NCI-H146 (cell line): ENCODE measurements at regions not wholly inside any gene's neighbourhood (a gene's known extent, or its start where the extent isn't known, plus 50 kb on each side); places are given as distances from the start of the nearest gene placed in this dataset.

Source experiments
- DNase-seq: peaks from one replicate; lab custom pipeline; 2025; lab: John Stamatoyannopoulos, UW

DNA sequence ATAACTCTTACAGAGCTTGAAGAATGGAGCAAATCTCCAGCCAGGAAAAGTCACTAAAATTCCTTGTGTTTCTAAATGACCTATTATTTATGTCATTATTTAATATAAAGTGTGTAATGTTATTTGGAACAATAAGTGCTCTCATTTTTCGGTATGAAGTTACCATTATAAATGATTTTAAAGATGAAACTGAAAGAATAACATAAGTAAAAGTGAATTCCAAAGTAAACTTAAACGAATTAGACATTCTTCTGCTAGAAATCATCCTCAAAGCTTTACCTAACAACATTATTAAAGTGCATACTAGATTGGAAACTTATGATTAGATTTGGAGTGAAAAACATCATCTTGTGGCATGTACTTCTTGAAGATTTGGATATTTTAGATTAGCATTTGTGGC lies 897.2 kb upstream of the CDH2 start:
- no peak for DNase-seq

DNA sequence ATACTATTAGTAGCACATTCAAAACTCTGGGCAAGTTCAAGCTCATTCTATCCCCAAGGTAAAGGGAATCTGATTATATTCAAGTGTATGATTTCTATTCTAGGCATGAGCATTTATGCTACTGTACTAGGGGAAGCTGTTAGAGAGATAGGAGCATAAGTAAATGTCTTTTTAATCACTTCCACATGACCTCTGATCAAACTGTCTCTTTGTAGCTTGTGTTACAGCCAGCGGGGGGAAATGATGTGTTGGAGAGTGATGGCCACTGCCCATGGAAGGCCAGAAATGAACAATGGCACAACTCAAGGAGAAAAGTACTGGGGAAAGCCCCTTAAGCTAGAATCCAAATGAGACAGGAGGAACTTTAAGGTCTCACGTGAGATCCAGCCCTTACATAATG lies 894.9 kb upstream of the CDH2 start:
- DNase-seq: no peak

DNA sequence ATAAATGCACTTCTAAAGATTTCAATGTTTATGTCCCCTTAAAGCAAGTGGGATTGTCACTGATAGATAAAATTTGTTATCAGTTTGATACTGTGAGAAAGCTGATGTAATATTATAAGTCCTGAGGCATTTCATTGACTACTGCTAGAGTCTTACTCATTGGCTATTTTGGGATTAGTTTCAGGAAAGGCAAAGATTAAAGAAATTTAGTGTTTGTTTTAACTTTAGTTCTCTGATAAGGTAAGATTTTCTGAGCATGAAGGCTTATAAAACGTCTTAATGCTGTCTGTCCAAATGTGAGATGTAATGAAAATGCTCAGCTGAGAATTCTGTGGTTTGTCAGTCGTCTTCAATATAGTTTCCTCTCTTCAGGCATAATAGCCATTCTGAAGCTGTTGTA lies 886.4 kb upstream of the CDH2 start:
- no peak for DNase-seq

GRCh38 chr18:29062921-29063320 lies 886.0 kb upstream of the CDH2 start:
- no peak for DNase-seq

- no peak for DNase-seq
Measured at GRCh38 chr18:29060349-29060748, 883.4 kb upstream of the CDH2 start.

GRCh38 chr18:29057703-29058102 lies 880.8 kb upstream of the CDH2 start:
- DNase-seq: no peak

DNA sequence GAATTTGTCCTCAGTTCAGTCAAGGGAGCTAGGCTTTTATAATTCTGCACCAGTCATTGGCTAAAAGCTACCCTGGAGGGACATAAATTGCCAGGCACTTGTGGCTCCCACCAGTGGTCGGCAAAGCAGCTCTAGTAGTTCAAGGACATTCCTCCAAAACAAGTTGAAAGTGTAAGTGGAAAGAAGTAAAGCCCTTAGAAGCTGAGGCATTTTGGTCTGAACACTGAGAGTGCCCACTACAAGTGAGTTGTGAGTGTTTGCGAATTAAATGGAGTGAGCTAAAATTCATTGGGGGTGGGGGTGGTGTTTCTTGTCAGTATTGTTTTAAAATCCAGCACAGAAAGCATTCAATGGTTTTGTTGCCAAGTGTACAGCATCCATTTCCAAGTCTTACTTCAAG lies 879.9 kb upstream of the CDH2 start:
- DNase-seq: no peak

DNA sequence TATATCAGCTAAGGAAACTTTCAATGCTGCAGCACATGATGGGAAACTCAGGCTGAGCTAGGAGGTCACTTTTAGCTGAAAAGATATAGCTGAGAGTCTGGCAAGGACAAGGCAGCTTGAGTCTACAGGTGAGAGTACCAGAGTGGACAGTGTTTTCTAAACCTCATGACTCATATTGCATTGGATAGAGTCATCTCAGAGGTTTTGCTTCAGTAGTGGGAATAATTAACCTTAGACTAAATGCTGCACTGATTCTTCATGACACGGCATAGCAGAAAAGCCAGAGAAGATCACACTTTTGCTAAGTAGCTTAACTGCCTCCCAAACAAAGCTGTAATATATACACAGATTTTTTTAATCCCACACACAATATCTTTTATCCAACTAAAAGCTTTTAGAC lies 865.0 kb upstream of the CDH2 start:
- no peak for DNase-seq

DNA sequence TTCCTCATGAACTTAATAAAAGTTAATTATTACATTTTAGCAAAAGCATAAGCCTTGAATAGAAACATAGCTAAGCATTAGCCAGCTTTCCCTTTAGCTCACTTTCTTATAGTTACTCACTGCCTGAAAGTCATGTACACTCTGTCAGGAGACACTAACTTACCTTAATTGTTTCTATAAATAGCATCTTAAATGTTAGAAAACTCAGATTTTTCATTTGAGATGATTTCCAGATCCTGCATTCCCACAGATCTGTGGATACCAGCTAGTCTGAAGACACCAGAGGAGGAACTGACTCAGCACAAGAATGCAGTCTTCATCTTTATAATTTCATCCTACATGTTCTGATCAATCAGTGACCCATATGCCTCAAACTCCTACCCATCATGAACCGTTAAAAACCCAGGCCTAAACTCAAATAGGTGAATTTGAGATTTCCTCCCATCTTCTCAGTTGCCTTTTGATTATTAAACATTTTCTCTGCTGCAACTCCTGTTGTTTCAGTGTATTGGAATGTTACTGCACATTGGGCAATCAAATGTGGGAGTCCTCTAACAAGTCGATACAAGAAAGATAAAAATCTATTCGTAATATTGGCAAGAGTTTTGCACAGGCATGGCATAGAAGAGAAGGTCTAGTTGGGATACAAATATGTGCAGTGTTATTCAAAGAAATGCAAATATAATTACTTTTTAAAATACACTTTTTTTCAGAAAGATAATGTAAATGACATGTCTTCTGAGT lies 857.4 kb upstream of the CDH2 start:
- DNase-seq: no peak

- no peak for DNase-seq
Measured at GRCh38 chr18:29028560-29028959, 851.6 kb upstream of the CDH2 start.

GRCh38 chr18:29018976-29019375 lies 842.0 kb upstream of the CDH2 start:
- DNase-seq: no peak

DNA sequence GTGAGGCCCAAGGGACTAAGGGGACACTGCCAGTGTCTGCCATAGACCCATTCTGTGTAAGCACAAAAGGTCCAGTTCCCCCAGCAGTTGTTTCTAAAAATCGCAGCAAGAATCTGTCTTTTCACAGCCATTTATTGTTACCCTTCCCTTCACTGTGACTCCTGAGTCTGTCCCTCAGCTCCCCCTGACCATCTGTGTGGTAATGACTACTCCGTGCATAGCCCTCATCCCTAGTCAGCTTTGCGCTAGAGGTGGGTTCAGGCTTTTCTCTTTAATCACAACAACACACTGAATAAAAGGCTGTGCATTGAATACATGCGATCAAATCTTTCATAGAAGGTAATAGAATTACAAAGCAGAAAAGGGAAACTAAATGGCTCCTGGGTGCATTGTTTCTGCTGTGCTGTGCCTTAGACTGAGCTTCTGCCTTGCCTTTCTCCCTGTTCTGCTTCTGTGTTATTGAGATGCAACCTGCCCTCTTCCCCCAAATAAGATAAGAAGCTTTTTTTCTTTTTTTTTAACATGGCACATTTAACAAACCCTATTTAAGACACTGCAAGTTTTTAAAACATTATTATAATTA lies 836.0 kb upstream of the CDH2 start:
- no peak for DNase-seq

DNA sequence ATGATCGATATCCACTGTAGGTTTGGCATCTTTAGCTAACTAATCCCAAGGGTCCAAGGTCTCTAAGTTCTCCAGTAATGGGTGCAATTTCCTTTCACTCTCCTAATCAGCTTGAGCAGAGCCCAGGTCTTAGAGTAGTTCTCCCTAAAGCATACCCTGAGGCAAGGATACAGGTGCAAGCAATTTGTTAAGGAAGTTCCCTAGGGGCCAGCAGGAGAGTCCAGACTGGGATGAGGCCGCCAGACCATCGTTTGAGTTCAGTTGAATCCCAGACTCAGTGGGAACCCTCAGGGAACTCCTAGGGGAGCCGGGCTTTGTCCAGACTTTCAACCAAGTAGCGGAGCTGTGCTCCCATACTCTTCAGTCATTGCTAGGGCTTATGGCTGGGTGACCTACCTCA lies 835.4 kb upstream of the CDH2 start:
- peak; percentile 45 for DNase-seq

- DNase-seq: no peak
Measured at GRCh38 chr18:29009250-29009803, 832.4 kb upstream of the CDH2 start.

GRCh38 chr18:29008809-29009208 lies 831.9 kb upstream of the CDH2 start:
- DNase-seq: no peak

- no peak for DNase-seq
Measured at GRCh38 chr18:29007986-29008654, 831.2 kb upstream of the CDH2 start.

DNA sequence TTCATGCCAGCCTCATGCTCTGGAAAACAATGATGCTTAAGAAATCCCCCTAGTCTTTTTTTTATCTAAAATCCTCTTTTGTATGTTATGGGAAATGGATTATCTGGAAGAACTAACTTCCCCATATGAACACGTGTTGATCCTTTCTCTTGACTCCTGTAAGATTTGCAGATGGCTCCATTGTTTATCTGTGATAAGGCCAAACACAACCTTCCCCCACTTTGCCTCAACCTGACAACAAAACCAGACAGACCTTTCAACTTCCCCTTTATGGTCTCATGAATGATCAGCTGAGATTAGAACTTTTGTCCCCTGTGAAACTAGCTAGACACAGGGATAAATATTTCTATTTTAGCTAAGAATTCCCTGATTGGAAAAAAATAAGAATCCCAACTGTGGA lies 828.0 kb upstream of the CDH2 start:
- DNase-seq: no peak

DNA sequence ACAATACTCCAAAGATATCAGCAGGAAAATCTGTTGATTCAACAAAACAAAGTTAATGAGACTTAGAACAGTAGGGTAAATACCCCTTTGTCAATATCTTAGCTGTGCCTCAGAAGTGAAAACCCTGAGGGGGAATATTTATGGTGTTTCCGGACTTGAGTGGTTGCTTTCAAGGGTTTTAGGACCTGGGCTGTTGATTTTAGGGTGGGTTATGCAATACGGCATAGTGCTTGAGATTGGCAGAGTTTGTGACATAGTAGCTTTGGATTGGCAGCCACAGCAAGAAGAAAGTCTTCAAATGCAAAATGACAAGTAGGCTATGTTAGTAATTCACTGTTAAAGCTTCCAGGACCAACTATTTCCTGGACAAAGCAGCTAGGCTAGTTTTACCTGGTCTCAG lies 826.3 kb upstream of the CDH2 start:
- peak; percentile 19 for DNase-seq

DNA sequence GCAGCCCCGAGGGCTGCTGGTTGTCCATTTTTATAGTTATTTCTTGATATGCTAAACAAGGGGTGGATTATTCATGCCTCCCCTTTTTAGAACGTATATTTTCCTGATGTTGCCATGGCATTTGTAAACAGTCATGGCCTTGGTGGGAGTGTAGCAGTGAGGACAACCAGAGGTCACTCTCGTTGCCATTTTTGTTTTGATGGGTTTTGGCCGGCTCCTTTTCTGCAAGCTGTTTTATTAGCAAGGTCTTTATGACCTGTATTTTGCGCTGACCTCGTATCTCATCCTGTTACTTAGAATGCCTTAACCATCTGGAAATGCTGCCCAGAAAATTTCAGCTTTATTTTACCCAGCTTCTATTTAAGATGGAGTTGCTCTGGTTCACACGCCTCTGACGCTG lies 825.8 kb upstream of the CDH2 start:
- DNase-seq: no peak

GRCh38 chr18:28999726-29000125 lies 822.8 kb upstream of the CDH2 start:
- DNase-seq: no peak

GRCh38 chr18:28995319-28995718 lies 818.4 kb upstream of the CDH2 start:
- peak; percentile 56 for DNase-seq

DNA sequence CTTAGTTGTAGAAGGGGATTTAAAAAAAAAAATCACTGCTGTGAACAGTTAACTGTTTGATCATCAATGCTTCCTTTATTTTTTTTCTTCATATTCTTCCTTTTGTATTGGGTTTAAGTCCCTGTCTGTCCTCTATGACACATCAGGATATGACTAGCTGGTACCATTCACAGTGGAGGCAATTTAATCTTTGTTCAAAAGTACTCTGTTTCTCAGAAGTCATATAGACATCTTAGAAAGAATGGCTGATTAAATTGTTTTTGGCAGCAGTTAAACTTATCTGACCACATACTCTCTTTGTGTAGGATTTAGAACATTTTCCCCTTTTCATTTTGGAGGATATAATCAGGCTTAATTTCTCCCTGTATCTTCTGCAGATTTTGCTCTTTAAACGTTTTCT lies 807.8 kb upstream of the CDH2 start:
- no peak for DNase-seq

DNA sequence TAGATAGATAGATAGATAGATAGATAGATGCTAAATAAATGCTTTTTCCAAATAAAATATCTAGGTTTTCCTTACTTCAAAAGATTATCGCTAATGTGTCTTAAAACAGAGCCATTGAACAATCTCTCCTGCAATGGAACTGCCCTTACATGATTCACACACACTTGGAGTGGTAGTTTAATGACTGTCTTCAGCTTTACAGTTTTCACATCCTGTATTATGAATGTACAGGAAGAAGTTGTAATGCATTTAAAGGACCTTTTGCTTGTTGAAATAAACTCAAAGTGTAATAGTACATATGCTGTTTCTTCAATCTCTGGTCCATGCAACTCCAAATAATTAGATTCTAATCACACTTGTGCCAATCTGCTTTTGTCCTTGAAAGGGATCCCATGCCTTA lies 797.6 kb upstream of the CDH2 start:
- DNase-seq: no peak
